HFFc6 (cell line): ENCODE measurements at regions not wholly inside any gene's neighbourhood (a gene's known extent, or its start where the extent isn't known, plus 50 kb on each side); places are given as distances from the start of the nearest gene placed in this dataset.

ENCODE experiments used
- DNase-seq: peaks from one replicate; pipeline ENCODE4 v3.0.0-alpha.2; 2018
- H3K27ac Mint-ChIP-seq: 2 replicates; pipeline ENCODE4 v1.8.0; 2020; ENCODE audit warnings: mild to moderate bottlenecking, mixed read lengths
- H3K27me3 Mint-ChIP-seq: 2 replicates; pipeline ENCODE4 v1.8.0; 2021; ENCODE audit warnings: mild to moderate bottlenecking, moderate library complexity, mixed read lengths; ENCODE audit not compliant: insufficient read depth
- H3K36me3 Mint-ChIP-seq: 2 replicates; pipeline ENCODE4 v1.8.0; 2021; ENCODE audit warnings: low read depth, mixed read lengths
- H3K4me1 Mint-ChIP-seq: 2 replicates; pipeline ENCODE4 v1.8.0; 2020; ENCODE audit warnings: low read depth, mixed read lengths
- H3K4me3 Mint-ChIP-seq: 2 replicates; pipeline ENCODE4 v1.8.0; 2020; ENCODE audit warnings: mild to moderate bottlenecking, moderate library complexity, mixed read lengths
- H3K9me3 Mint-ChIP-seq: 2 replicates; pipeline ENCODE4 v1.8.0; 2020; ENCODE audit warnings: mild to moderate bottlenecking, mixed read lengths
- TF ChIP-seq, protein P1 (sequence below): fragments of 200-600 bp; sonication (generic); IDR thresholded peaks from 2 replicates; pipeline ENCODE4 v1.5.0; 2021; ENCODE audit warnings: antibody characterized with exemption, mild to moderate bottlenecking

DNA sequence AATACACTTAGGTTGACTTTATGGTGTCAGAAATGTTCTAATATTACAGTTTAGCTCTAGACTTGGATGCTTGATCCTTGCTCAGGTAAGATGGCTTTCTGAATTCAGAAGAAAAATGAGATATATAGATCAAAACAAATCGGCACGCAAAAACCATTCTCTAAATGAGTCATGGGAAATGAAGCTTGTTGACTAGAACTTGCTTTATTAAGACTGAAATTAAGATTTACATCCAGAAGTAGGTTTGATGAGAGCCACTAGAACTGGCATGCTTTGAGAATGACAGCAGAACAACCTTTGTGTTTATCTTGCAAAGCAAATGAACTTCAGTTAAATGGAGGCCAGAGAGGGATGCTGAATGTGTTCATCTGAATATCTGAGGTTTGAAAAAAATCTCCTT, 304.9 kb upstream of the KLF3 start:
- no peaks in the 10 kb centered on the region for H3K4me1 Mint-ChIP-seq
- no peaks in the 10 kb centered on the region for H3K36me3 Mint-ChIP-seq
- H3K27ac Mint-ChIP-seq: no peak overlapping the region
- no peaks in the 10 kb centered on the region for H3K9me3 Mint-ChIP-seq
- DNase-seq: no peak
- H3K27me3 Mint-ChIP-seq: peaks cover 18% of the 10 kb centered on the region
- no peak overlapping the region for H3K4me3 Mint-ChIP-seq
- TF ChIP-seq, protein P1, sequence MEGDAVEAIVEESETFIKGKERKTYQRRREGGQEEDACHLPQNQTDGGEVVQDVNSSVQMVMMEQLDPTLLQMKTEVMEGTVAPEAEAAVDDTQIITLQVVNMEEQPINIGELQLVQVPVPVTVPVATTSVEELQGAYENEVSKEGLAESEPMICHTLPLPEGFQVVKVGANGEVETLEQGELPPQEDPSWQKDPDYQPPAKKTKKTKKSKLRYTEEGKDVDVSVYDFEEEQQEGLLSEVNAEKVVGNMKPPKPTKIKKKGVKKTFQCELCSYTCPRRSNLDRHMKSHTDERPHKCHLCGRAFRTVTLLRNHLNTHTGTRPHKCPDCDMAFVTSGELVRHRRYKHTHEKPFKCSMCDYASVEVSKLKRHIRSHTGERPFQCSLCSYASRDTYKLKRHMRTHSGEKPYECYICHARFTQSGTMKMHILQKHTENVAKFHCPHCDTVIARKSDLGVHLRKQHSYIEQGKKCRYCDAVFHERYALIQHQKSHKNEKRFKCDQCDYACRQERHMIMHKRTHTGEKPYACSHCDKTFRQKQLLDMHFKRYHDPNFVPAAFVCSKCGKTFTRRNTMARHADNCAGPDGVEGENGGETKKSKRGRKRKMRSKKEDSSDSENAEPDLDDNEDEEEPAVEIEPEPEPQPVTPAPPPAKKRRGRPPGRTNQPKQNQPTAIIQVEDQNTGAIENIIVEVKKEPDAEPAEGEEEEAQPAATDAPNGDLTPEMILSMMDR: no peak

DNA sequence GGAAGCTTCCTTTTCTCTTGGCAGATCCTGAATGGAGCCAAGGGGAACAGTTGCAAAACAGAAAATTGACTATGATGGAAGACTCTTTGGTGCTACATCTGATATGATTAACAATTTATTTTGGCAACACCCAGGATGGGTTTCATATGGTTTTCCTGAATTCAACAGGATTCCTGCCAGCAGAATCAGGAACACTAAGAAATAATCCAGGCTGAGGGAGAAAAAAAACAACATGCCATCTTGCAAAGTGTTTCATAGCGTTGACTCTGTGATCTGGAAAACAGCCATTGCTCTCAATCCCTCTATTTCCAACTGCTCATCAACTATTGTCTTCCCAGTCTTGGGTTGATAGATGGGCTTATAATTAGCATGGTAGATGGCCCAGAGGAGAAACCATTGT, 303.8 kb upstream of the KLF3 start:
- TF ChIP-seq, protein P1: no peak
- Mint-ChIP-seq H3K36me3 (no peaks in the 10 kb centered on the region), H3K4me1 (no peaks in the 10 kb centered on the region), H3K9me3 (no peaks in the 10 kb centered on the region), H3K27me3 (peaks cover 21% of the 10 kb centered on the region), H3K4me3 (no peak overlapping the region), H3K27ac (no peak overlapping the region)
- DNase-seq: no peak

DNA sequence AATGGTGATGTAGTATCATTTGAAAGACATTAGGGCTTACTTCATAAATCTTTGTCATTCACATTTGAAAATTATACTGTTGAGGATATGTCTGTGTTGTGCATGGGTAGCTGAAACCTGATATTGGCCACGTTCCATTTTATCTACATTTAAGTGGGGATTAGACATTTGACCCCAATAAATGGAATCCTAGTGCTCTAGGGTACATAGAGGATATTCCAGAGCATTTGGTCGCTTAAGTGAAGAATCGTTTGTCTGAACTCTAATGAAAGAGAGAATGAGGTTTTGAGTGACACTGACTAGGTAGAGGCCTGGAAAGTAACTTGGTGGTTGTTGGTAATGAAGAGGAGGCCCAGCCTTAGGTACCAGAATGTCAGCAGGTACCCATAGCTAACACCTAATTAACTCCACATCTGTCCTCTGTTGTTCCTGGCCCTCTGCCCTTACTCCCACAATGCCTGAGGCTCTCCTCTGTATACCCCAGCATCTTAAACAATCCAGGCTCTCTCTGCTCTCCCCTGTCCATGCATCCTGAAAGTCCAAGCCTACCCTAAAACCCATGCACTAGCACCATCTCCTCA, 299.5 kb upstream of the KLF3 start:
- Mint-ChIP-seq H3K27me3 (peaks cover 17% of the 10 kb centered on the region), H3K27ac (no peak overlapping the region), H3K4me3 (no peak overlapping the region), H3K36me3 (no peaks in the 10 kb centered on the region), H3K9me3 (no peaks in the 10 kb centered on the region), H3K4me1 (peaks cover 6% of the 10 kb centered on the region; the same call in 1 of the 2 replicates)
- TF ChIP-seq, protein P1: no peak
- no peak for DNase-seq

DNA sequence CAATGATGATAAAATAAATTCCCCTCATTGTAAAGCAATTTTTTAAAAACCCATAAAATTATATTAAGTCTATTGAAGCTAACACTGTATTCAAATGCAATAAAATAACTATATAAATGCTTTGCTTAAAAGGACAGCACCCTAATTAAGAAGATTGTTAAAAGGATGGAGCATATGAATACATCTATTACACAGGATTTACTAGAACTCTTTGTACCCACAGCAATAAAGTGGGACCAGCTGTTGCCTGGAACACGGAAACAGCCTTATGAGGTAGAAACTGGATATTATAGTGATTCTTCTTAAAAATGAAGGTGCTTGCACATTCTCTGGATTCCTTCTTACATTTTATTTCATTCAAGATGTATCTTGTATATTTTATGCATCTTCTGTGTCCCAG, 298.7 kb upstream of the KLF3 start:
- Mint-ChIP-seq H3K4me1 (peaks cover 6% of the 10 kb centered on the region; the same call in 1 of the 2 replicates), H3K4me3 (no peak overlapping the region), H3K36me3 (no peaks in the 10 kb centered on the region), H3K27ac (no peak overlapping the region), H3K27me3 (peaks cover 10% of the 10 kb centered on the region), H3K9me3 (no peaks in the 10 kb centered on the region)
- TF ChIP-seq, protein P1: no peak
- no peak for DNase-seq

DNA sequence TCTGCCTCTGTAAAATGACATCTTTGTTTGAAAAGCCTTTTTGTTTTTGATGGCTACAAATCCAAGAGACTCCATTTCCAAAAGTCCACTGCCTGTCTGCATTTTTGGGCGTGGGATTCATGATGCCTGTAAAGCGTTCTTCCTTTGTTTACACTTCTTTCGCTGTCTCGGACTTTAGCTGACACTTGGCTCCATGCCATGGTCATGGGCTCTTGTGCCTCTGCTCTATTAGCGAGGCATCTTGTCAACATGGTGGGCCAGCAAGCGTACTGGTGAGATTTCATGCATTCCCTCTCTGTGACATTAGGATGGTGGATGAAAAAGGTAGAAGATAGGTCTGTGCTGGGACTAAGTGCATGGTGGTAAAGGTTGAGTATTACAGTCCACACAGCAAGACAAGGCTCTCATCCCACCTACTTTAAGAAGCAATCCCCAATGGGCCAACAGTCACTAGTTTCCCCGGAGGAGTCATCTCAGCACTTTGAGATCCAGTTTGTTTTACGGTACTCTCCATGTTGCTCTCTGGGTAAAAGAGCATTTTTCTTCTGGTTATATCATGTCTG, 298.2 kb upstream of the KLF3 start:
- H3K36me3 Mint-ChIP-seq: no peaks in the 10 kb centered on the region
- H3K4me1 Mint-ChIP-seq: peaks cover 6% of the 10 kb centered on the region; the same call in 1 of the 2 replicates
- no peak overlapping the region for H3K27ac Mint-ChIP-seq
- H3K4me3 Mint-ChIP-seq: no peak overlapping the region
- H3K27me3 Mint-ChIP-seq: peaks cover 9% of the 10 kb centered on the region
- DNase-seq: no peak
- no peaks in the 10 kb centered on the region for H3K9me3 Mint-ChIP-seq
- TF ChIP-seq, protein P1: no peak
